NCI-H524 (cell line): ENCODE measurements at regions not wholly inside any gene's neighbourhood (a gene's known extent, or its start where the extent isn't known, plus 50 kb on each side); places are given as distances from the start of the nearest gene placed in this dataset.

Source experiments
- DNase-seq, 2 experiments: peaks; one replicate each; lab custom pipeline; 2025; lab: John Stamatoyannopoulos, UW

- no peak for DNase-seq
These were observed 96.9 kb downstream of the FAM76B start for GRCh38 chr11:95692526-95693260.

- no peak for DNase-seq
These were observed 99.5 kb downstream of the FAM76B start for GRCh38 chr11:95690100-95690499.

DNA sequence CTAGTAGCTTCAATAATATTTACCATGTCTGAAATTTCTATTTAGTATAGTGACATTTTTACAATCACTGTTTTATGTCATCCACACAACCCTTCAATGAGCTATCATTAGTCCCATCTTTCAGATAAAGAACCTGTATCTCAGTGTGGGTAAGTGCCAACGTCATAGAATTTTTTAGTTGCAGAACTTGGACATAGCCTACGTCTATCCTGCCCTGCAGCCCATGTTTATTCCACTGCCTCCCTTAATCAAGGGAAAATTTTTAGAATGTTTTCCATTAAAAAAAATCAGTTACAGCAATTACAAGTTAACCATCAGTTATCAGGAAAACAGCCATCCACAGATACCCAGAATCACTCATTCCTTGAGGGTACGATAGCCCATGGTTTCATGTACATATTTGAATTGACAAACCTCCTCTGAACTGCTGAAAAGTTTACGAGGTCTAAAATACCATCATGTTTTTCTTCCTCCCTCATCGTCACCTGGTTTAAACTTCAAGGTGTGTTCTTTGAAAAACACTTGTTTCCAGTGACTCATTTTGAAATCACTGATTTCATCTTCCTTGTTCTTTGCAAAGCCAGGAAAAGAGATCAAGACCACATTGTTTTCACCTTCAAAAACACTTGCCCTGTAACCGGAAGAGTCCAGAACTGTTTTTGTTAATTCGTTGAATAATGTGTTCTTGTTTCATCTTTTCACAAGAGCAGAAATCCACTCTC, 100.9 kb downstream of the FAM76B start:
- DNase-seq = no peak

GRCh38 chr11:95688015-95688414, 101.6 kb downstream of the FAM76B start:
- DNase-seq = no peak

GRCh38 chr11:95686265-95686664, 103.3 kb downstream of the FAM76B start:
- DNase-seq = no peak

GRCh38 chr11:95684701-95685100, 104.9 kb downstream of the FAM76B start:
- peak in 1 of 2 experiments; percentile 9 for DNase-seq

DNA sequence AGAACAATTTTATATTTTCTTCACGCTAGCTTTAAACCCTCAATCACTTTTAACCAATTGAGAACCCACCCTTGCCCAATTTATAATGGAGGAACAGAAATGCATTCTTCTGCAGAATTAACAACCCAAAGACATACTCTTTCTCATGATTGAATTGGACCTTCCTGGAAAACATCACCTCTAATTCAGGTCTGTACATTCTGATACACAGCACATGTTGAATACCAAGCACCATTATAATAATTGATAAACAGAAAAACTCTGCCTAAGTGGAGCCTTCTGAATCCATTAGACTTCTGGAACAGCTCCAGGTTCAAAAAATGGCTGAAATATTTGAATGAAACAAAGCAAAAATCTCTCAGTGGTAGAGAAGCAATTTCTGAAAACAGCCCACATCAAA, 105.4 kb downstream of the FAM76B start:
- DNase-seq = no peak

DNA sequence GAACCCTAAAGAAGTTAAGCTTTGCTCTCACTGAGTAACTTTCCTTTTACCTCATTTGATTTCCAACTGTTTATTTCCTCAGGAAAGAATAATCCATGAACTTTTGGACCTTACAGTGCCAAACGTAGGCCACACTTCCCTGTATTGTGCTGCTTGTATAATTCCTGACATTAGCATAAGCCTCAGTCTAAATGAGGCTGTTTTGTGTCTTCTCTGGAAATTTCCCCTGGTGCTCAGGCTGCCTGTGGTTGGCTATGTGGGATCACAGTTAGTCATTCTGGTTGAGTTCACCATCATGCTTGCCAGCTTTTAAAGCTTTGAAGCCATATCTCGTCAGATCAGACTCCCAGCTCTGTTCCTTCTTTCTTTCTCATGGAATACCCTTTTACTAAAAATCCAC, 107.0 kb downstream of the FAM76B start:
- DNase-seq = no peak

- DNase-seq = no peak
These were observed 109.2 kb downstream of the FAM76B start for GRCh38 chr11:95680169-95680929.

DNA sequence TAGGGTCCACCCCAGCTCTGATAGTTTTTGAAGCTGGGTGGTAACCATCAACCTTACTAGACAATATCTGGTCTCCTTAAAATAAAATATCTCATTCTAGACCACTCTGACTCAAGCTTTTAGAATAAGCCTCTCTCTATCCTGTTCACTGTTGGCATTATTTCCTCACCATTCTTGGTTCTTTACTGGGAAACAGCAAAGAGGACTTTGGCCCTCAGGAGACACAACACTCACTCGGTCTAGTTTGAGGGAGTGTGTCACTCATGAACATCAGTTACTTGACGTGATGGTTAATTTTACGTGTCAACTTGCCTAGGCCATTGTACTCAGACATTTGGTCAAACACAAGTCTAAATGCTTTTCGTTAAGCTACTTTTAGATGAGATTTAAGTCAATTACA, 110.6 kb downstream of the FAM76B start:
- no peak for DNase-seq

GRCh38 chr11:95676308-95676707, 113.3 kb downstream of the FAM76B start:
- DNase-seq = no peak

GRCh38 chr11:95675585-95675984, 114.0 kb downstream of the FAM76B start:
- no peak for DNase-seq

GRCh38 chr11:95674657-95675358, 114.8 kb downstream of the FAM76B start:
- no peak for DNase-seq

GRCh38 chr11:95671768-95672167, 117.8 kb downstream of the FAM76B start:
- DNase-seq = no peak

DNA sequence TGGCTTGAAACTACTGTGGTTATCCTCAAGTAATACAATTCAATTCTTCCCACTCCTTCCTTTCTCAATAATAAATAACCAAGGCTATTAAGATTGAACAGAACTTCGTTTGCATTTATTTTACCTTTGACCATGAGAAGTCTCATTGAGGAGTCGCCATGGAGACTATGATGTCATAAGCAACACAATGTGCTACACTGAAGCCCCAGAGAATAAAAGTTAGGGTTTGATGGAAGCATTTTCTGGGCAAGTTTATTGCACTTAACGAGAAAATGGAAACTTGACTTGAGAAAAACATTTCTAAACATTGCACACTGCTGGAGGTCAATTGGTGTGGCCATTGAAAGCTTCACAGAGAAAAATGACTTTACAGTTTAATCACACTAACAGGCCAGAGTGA, 121.5 kb downstream of the FAM76B start:
- DNase-seq = no peak

- DNase-seq = no peak
These were observed 128.4 kb downstream of the FAM76B start for GRCh38 chr11:95661162-95661561.

DNA sequence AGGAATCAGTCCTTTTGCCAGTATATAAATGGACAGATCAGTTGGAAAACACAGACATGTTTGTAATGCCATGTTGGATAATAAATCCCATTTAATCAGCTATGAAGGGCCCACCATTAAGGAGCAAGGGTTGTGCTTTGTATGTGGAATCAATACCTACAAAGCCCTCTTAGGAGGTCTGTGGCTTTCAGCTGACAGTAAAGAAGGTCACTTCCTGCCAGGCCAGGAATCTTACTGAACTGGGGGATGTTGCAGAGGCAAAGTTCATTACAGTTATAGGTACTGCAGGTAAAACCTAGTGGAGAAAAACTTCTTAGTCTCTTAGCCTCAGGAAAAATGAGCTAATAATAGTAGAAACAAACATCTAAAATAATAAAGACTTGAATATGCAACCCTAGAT, 129.5 kb downstream of the FAM76B start:
- no peak for DNase-seq

GRCh38 chr11:95659088-95659487, 130.5 kb downstream of the FAM76B start:
- no peak for DNase-seq

GRCh38 chr11:95655536-95655935, 134.0 kb downstream of the FAM76B start:
- DNase-seq = no peak

- no peak for DNase-seq
These were observed 135.9 kb downstream of the FAM76B start for GRCh38 chr11:95653680-95654079.

- DNase-seq = no peak
These were observed 136.5 kb downstream of the FAM76B start for GRCh38 chr11:95653099-95653498.

DNA sequence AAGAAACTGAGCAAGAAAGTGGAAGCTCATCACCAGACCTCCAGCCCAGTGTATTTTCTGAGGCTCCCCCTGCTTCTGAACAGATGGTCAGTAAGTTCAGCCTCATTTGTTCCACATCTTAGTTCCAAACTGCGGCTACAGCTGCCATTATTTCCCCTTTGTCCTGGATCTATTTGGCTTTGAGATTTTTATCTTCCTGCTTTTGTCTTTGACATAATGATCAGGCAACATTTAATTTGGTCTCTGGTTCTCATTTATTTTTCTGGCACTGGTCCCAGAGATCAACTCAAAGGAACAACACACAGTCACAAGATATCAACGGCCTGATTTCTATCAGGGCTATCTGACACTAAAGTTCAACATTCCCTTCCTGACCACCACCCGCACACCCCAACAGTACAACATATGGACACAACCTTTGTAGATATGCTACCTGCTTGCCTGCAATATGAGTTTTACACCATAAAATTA, 137.5 kb downstream of the FAM76B start:
- peak; percentile 45 to 71 for DNase-seq
